Medulla oblongata (tissue), 1 donor: ENCODE measurements at regions not wholly inside any gene's neighbourhood (a gene's known extent, or its start where the extent isn't known, plus 50 kb on each side); places are given as distances from the start of the nearest gene placed in this dataset.
"Not testable (repeated sequence)": the region's sequence is repeated elsewhere in the genome, so short reads cannot be mapped to it uniquely, and the experiment has no call there.

Experiments
- DNase-seq: peaks from one replicate; pipeline ENCODE4 v3.0.0-alpha.2; 2015; ENCODE audit errors: extremely low spot score

GRCh38 chr14:53857625-53858344 is 98.8 kb downstream of the BMP4 start:
- no peak for DNase-seq

GRCh38 chr14:53855574-53855973 is 101.1 kb downstream of the BMP4 start:
- DNase-seq: no peak

- no peak for DNase-seq
Observed at GRCh38 chr14:53855127-53855526, 101.5 kb downstream of the BMP4 start.

- no peak for DNase-seq
Observed at GRCh38 chr14:53851394-53852090, 105.1 kb downstream of the BMP4 start.

- DNase-seq: no peak
Observed at GRCh38 chr14:53850714-53851296, 105.8 kb downstream of the BMP4 start.

- no peak for DNase-seq
Observed at GRCh38 chr14:53849549-53849948, 107.1 kb downstream of the BMP4 start.

- no peak for DNase-seq
Observed at GRCh38 chr14:53848854-53849253, 107.8 kb downstream of the BMP4 start.

GRCh38 chr14:53847881-53848280 is 108.7 kb downstream of the BMP4 start:
- DNase-seq: no peak

GRCh38 chr14:53847057-53847456 is 109.6 kb downstream of the BMP4 start:
- DNase-seq: no peak

GRCh38 chr14:53845813-53846693 is 110.6 kb downstream of the BMP4 start:
- DNase-seq: no peak

- DNase-seq: no peak
Observed at GRCh38 chr14:53842938-53843337, 113.7 kb downstream of the BMP4 start.

GRCh38 chr14:53841109-53842099 is 115.2 kb downstream of the BMP4 start:
- DNase-seq: no peak

- DNase-seq: no peak
Observed at GRCh38 chr14:53840444-53840843, 116.2 kb downstream of the BMP4 start.

GRCh38 chr14:53838374-53838773 is 118.3 kb downstream of the BMP4 start:
- DNase-seq: no peak

GRCh38 chr14:53837656-53838055 is 119.0 kb downstream of the BMP4 start:
- DNase-seq: not testable (repeated sequence)

- no peak for DNase-seq
Observed at GRCh38 chr14:53836551-53836950, 120.1 kb downstream of the BMP4 start.

GRCh38 chr14:53828820-53829219 is 127.8 kb downstream of the BMP4 start:
- DNase-seq: no peak

- DNase-seq: no peak
Observed at GRCh38 chr14:53824061-53824460, 132.6 kb downstream of the BMP4 start.

GRCh38 chr14:53814392-53814791 is 142.2 kb downstream of the BMP4 start:
- no peak for DNase-seq

GRCh38 chr14:53810221-53810620 is 146.4 kb downstream of the BMP4 start:
- DNase-seq: no peak

GRCh38 chr14:53808042-53808441 is 148.6 kb downstream of the BMP4 start:
- DNase-seq: no peak
